HuH-7 (cell line): ENCODE measurements at regions not wholly inside any gene's neighbourhood (a gene's known extent, or its start where the extent isn't known, plus 50 kb on each side); places are given as distances from the start of the nearest gene placed in this dataset.
"Not testable (repeated sequence)": the region's sequence is repeated elsewhere in the genome, so short reads cannot be mapped to it uniquely, and the experiment has no call there.

ENCODE experiments used
- DNase-seq: peaks from one replicate; pipeline ENCODE4 v3.0.0; 2011; ENCODE audit warnings: low spot score

GRCh38 chr6:12348530-12349511 lies 58.7 kb downstream of the EDN1 start:
- DNase-seq: no peak

GRCh38 chr6:12350644-12351170 lies 60.5 kb downstream of the EDN1 start:
- DNase-seq: no peak

GRCh38 chr6:12351672-12352071 lies 61.5 kb downstream of the EDN1 start:
- DNase-seq: no peak

GRCh38 chr6:12353731-12354130 lies 63.6 kb downstream of the EDN1 start:
- DNase-seq: no peak

- DNase-seq: no peak
Measured at GRCh38 chr6:12354499-12354898, 64.3 kb downstream of the EDN1 start.

- DNase-seq: no peak
Measured at GRCh38 chr6:12355354-12355753, 65.2 kb downstream of the EDN1 start.

- DNase-seq: no peak
Measured at GRCh38 chr6:12356431-12356830, 66.3 kb downstream of the EDN1 start.

- no peak for DNase-seq
Measured at GRCh38 chr6:12356983-12357972, 67.1 kb downstream of the EDN1 start.

GRCh38 chr6:12359036-12359435 lies 68.9 kb downstream of the EDN1 start:
- no peak for DNase-seq

GRCh38 chr6:12361042-12361765 lies 71.0 kb downstream of the EDN1 start:
- DNase-seq: no peak

- DNase-seq: not testable (repeated sequence)
Measured at GRCh38 chr6:12363277-12363650, 73.1 kb downstream of the EDN1 start.

- DNase-seq: peak; percentile 48
Measured at GRCh38 chr6:12363651-12364381, 73.7 kb downstream of the EDN1 start.

- no peak for DNase-seq
Measured at GRCh38 chr6:12364621-12365020, 74.5 kb downstream of the EDN1 start.

- no peak for DNase-seq
Measured at GRCh38 chr6:12366731-12367130, 76.6 kb downstream of the EDN1 start.

GRCh38 chr6:12367412-12367811 lies 77.3 kb downstream of the EDN1 start:
- no peak for DNase-seq

- DNase-seq: no peak
Measured at GRCh38 chr6:12369355-12369754, 79.2 kb downstream of the EDN1 start.

GRCh38 chr6:12369781-12370262 lies 79.7 kb downstream of the EDN1 start:
- no peak for DNase-seq

GRCh38 chr6:12371151-12371550 lies 81.0 kb downstream of the EDN1 start:
- DNase-seq: no peak

- peak; percentile 21 for DNase-seq
Measured at GRCh38 chr6:12371641-12372146, 81.5 kb downstream of the EDN1 start.

- no peak for DNase-seq
Measured at GRCh38 chr6:12379181-12379580, 89.0 kb downstream of the EDN1 start.

- DNase-seq: no peak
Measured at GRCh38 chr6:12381587-12381986, 91.4 kb downstream of the EDN1 start.
